ENCODE measurements at regions not wholly inside any gene's neighbourhood (a gene's known extent, or its start where the extent isn't known, plus 50 kb on each side); places are given as distances from the start of the nearest gene placed in this dataset.

- no peak for TF ChIP-seq POLR2A (IDR thresholded peaks at IDR 0.05; ENCODE audit: low read depth, low read length)
- FAIRE-seq (no peak), DNase-seq (ENCODE audit: insufficient read length, low spot score) (no peak)
These were observed 186.8 kb downstream of the ZEB2 start for GRCh38 chr2:144333143-144333555.

GRCh38 chr2:144332356-144333142 is 187.4 kb downstream of the ZEB2 start:
- TF ChIP-seq POLR2A (IDR thresholded peaks at IDR 0.05; ENCODE audit: low read depth, low read length) = no peak
- DNase-seq (ENCODE audit: insufficient read length, low spot score) (peak; percentile 76), FAIRE-seq (no peak)

- peak; percentile 76 for TF ChIP-seq POLR2A (IDR thresholded peaks at IDR 0.05; ENCODE audit: low read depth, low read length)
- DNase-seq (ENCODE audit: insufficient read length, low spot score) = no peak
- FAIRE-seq = peak; percentile 30
These were observed 188.1 kb downstream of the ZEB2 start for GRCh38 chr2:144331674-144332355.

- no peak for TF ChIP-seq POLR2A (IDR thresholded peaks at IDR 0.05; ENCODE audit: low read depth, low read length)
- peak; percentile 6 for FAIRE-seq
- DNase-seq (ENCODE audit: insufficient read length, low spot score) = no peak
These were observed 188.8 kb downstream of the ZEB2 start for GRCh38 chr2:144330951-144331673.

- no peak for TF ChIP-seq POLR2A (IDR thresholded peaks at IDR 0.05; ENCODE audit: low read depth, low read length)
- DNase-seq (ENCODE audit: insufficient read length, low spot score) (no peak), FAIRE-seq (no peak)
These were observed 190.4 kb downstream of the ZEB2 start for GRCh38 chr2:144329472-144329871.

- TF ChIP-seq POLR2A (IDR thresholded peaks at IDR 0.05; ENCODE audit: low read depth, low read length) = no peak
- DNase-seq (ENCODE audit: insufficient read length, low spot score) = no peak
- no peak for FAIRE-seq
These were observed 191.0 kb downstream of the ZEB2 start for GRCh38 chr2:144328938-144329337.

GRCh38 chr2:144326825-144327224 is 193.1 kb downstream of the ZEB2 start:
- FAIRE-seq = no peak
- no peak for TF ChIP-seq POLR2A (IDR thresholded peaks at IDR 0.05; ENCODE audit: low read depth, low read length)
- DNase-seq (ENCODE audit: insufficient read length, low spot score) = no peak

- FAIRE-seq (peak; percentile 79), DNase-seq (ENCODE audit: insufficient read length, low spot score) (no peak)
- TF ChIP-seq POLR2A (IDR thresholded peaks at IDR 0.05; ENCODE audit: low read depth, low read length) = no peak
These were observed 194.8 kb downstream of the ZEB2 start for GRCh38 chr2:144325086-144325485.

- no peak for FAIRE-seq
- no peak for TF ChIP-seq POLR2A (IDR thresholded peaks at IDR 0.05; ENCODE audit: low read depth, low read length)
These were observed 195.4 kb downstream of the ZEB2 start for GRCh38 chr2:144324446-144325045.

GRCh38 chr2:144323946-144324345 is 196.0 kb downstream of the ZEB2 start:
- FAIRE-seq = no peak
- no peak for TF ChIP-seq POLR2A (IDR thresholded peaks at IDR 0.05; ENCODE audit: low read depth, low read length)

More at GRCh38 chr2:144324446-144325045, 195.4 kb downstream of the ZEB2 start:
- DNase-seq (ENCODE audit: insufficient read length, low spot score) = no peak

GRCh38 chr2:144322379-144322778 is 197.5 kb downstream of the ZEB2 start:
- FAIRE-seq (no peak), DNase-seq (ENCODE audit: insufficient read length, low spot score) (no peak)
- no peak for TF ChIP-seq POLR2A (IDR thresholded peaks at IDR 0.05; ENCODE audit: low read depth, low read length)

More at GRCh38 chr2:144323946-144324345, 196.0 kb downstream of the ZEB2 start:
- DNase-seq (ENCODE audit: insufficient read length, low spot score) = no peak

- peak; percentile 100 for FAIRE-seq
- peak; percentile 23 for DNase-seq (ENCODE audit: insufficient read length, low spot score)
- TF ChIP-seq POLR2A (IDR thresholded peaks at IDR 0.05; ENCODE audit: low read depth, low read length) = no peak
These were observed 199.4 kb downstream of the ZEB2 start for GRCh38 chr2:144320491-144320890.

GRCh38 chr2:144317071-144317738 is 202.7 kb downstream of the ZEB2 start:
- DNase-seq (ENCODE audit: insufficient read length, low spot score) = no peak
- no peak for FAIRE-seq
- no peak for TF ChIP-seq POLR2A (IDR thresholded peaks at IDR 0.05; ENCODE audit: low read depth, low read length)
